GM19239 (cell line): ENCODE measurements at regions not wholly inside any gene's neighbourhood (a gene's known extent, or its start where the extent isn't known, plus 50 kb on each side); places are given as distances from the start of the nearest gene placed in this dataset.
"Not testable (repeated sequence)": the region's sequence is repeated elsewhere in the genome, so short reads cannot be mapped to it uniquely, and the experiment has no call there.

Experiments used
- DNase-seq: peaks from one replicate; pipeline ENCODE4 v3.0.0; 2011; ENCODE audit warnings: low spot score; ENCODE audit not compliant: insufficient read length
- FAIRE-seq: peaks from 2 replicates; lab custom pipeline; 2011; peaks lifted over from hg19 to GRCh38; lab: Jason Lieb, UNC

- FAIRE-seq, DNase-seq: not testable (repeated sequence)
Observed at GRCh38 chr6:27775138-27775795, 136.9 kb downstream of the OR2B2 start.

- not testable (repeated sequence) for FAIRE-seq, DNase-seq
Observed at GRCh38 chr6:27774264-27774600, 138.0 kb downstream of the OR2B2 start.

GRCh38 chr6:27773542-27774263 is 138.5 kb downstream of the OR2B2 start:
- not testable (repeated sequence) for DNase-seq
- FAIRE-seq = peak; percentile 82

GRCh38 chr6:27772261-27773001 is 139.8 kb downstream of the OR2B2 start:
- DNase-seq (no peak), FAIRE-seq (peak; percentile 94)

GRCh38 chr6:27771235-27771634 is 141.0 kb downstream of the OR2B2 start:
- FAIRE-seq = no peak
- no peak for DNase-seq

- FAIRE-seq (no peak), DNase-seq (no peak)
Observed at GRCh38 chr6:27770724-27771123, 141.5 kb downstream of the OR2B2 start.

- FAIRE-seq (no peak), DNase-seq (no peak)
Observed at GRCh38 chr6:27768556-27768955, 143.6 kb downstream of the OR2B2 start.

GRCh38 chr6:27767851-27768250 is 144.3 kb downstream of the OR2B2 start:
- FAIRE-seq (no peak), DNase-seq (no peak)

- no peak for DNase-seq
- no peak for FAIRE-seq
Observed at GRCh38 chr6:27766405-27766804, 145.8 kb downstream of the OR2B2 start.

GRCh38 chr6:27765028-27765590 is 147.1 kb downstream of the OR2B2 start:
- no peak for DNase-seq
- no peak for FAIRE-seq

GRCh38 chr6:27761391-27761790 is 150.8 kb downstream of the OR2B2 start:
- peak; percentile 76 for FAIRE-seq
- no peak for DNase-seq

GRCh38 chr6:27760464-27760863 is 151.7 kb downstream of the OR2B2 start:
- FAIRE-seq (peak; percentile 56), DNase-seq (no peak)

- FAIRE-seq (peak; percentile 61), DNase-seq (no peak)
Observed at GRCh38 chr6:27759930-27760329, 152.3 kb downstream of the OR2B2 start.

- DNase-seq (no peak), FAIRE-seq (no peak)
Observed at GRCh38 chr6:27758491-27758890, 153.7 kb downstream of the OR2B2 start.

- FAIRE-seq = peak; percentile 83
- DNase-seq = no peak
Observed at GRCh38 chr6:27757307-27757706, 154.9 kb downstream of the OR2B2 start.

GRCh38 chr6:27755768-27756167 is 156.4 kb downstream of the OR2B2 start:
- DNase-seq = no peak
- FAIRE-seq = no peak

- DNase-seq (no peak), FAIRE-seq (no peak)
Observed at GRCh38 chr6:27754408-27754782, 157.8 kb downstream of the OR2B2 start.

GRCh38 chr6:27753668-27754407 is 158.4 kb downstream of the OR2B2 start:
- DNase-seq (no peak), FAIRE-seq (peak; percentile 99)

GRCh38 chr6:27752038-27752885 is 159.9 kb downstream of the OR2B2 start:
- no peak for DNase-seq
- FAIRE-seq = peak; percentile 94
